Osteoblast (primary cell): ENCODE measurements at regions not wholly inside any gene's neighbourhood (a gene's known extent, or its start where the extent isn't known, plus 50 kb on each side); places are given as distances from the start of the nearest gene placed in this dataset.

Experiments
- DNase-seq: peaks from one replicate; pipeline ENCODE4 v3.0.0; 2011; ENCODE audit warnings: low spot score, mixed read lengths; ENCODE audit not compliant: insufficient read length; ENCODE audit errors: missing footprints
- H2AFZ ChIP-seq: 2 replicates; pipeline ENCODE4 v1.6.0; 2011; ENCODE audit warnings: mild to moderate bottlenecking, low read length
- H3K27ac ChIP-seq: 2 replicates; pipeline ENCODE4 v1.5.1; 2011; ENCODE audit warnings: mild to moderate bottlenecking, low read depth, low read length, moderate library complexity
- H3K27me3 ChIP-seq: 2 replicates; pipeline ENCODE4 v1.6.0; 2012; ENCODE audit warnings: mild to moderate bottlenecking, control low read depth, inconsistent platforms, low read length, moderate library complexity; ENCODE audit not compliant: insufficient read depth
- H3K36me3 ChIP-seq: 2 replicates; pipeline ENCODE4 v1.5.1; 2011; ENCODE audit warnings: mild to moderate bottlenecking, low read length, control low read depth, moderate library complexity; ENCODE audit not compliant: insufficient read depth
- H3K4me1 ChIP-seq: 2 replicates; pipeline ENCODE4 v1.5.1; 2011; ENCODE audit warnings: mild to moderate bottlenecking, low read length, control low read depth, moderate library complexity; ENCODE audit not compliant: insufficient read depth
- H3K4me2 ChIP-seq: 2 replicates; pipeline ENCODE4 v1.6.0; 2011; ENCODE audit warnings: mild to moderate bottlenecking, low read length; ENCODE audit not compliant: insufficient read depth
- H3K4me3 ChIP-seq: fragments of 200-600 bp; sonication (generic); 3 replicates; pipeline ENCODE4 v1.5.1; 2012; ENCODE audit warnings: mild to moderate bottlenecking, low read length, inconsistent platforms; ENCODE audit not compliant: insufficient read depth
- H3K79me2 ChIP-seq: 2 replicates; pipeline ENCODE4 v1.6.0; 2012; ENCODE audit warnings: mild to moderate bottlenecking, low read length, control low read depth, inconsistent platforms; ENCODE audit not compliant: insufficient read depth
- H3K9me3 ChIP-seq: 2 replicates; pipeline ENCODE4 v1.5.1; 2011; ENCODE audit warnings: low read depth, low read length, control low read depth
- H4K20me1 ChIP-seq: 2 replicates; pipeline ENCODE4 v1.6.0; 2012; ENCODE audit warnings: mild to moderate bottlenecking, low read length, control low read depth; ENCODE audit not compliant: insufficient read depth
- TF ChIP-seq, protein P1 (sequence below): IDR thresholded peaks from 2 replicates; pipeline ENCODE4 v1.5.1; 2011; ENCODE audit warnings: mild to moderate bottlenecking, low read depth, low read length, moderate library complexity; ENCODE audit errors: extremely low read depth

DNA sequence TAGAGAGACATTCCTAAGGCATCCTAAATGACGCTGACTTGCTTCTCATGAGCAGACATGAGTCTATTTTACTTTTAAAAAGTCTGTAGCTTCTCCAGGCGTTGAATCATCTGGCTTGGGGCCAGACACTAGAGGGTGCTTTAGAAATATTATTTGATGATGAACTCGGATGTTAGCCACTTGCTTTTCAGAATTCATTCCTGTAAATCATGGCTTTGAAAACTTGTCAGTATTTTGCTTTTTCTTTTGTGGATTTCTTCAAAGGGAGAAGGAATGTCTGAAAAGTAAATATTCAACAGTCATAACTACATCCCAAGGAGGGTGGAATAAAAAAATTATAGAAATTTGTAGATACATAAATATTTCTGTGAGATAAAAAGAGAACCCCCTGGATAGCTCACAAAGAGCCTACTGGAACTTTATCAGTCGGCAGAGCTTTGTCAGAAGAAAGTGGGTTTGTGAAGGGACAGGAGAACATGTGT, 370.8 kb downstream of the OSR1 start:
- H3K27ac ChIP-seq = peak overlapping the region; percentile 85
- peak overlapping the region; percentile 43 for H3K4me2 ChIP-seq

DNA sequence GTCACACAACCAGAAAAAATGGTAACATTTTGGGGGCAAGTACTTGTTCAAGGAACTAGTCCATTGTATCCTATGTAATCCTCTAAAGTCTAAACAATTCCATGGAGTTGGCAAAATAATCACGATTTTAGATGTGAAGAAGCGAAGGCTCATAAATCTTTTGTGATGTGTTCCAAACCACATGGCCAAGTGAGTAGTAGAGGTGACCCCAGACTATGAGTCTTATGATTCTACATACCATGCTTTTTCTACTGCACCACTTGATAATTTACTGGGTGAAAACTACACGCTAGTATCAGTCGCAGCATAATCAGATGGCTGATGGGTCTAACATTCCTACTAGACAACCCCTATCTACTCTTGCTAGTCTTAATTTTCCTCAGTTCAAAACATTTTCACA, 371.4 kb downstream of the OSR1 start:
- peak overlapping the region; percentile 85 for H3K27ac ChIP-seq
- TF ChIP-seq, protein P1, sequence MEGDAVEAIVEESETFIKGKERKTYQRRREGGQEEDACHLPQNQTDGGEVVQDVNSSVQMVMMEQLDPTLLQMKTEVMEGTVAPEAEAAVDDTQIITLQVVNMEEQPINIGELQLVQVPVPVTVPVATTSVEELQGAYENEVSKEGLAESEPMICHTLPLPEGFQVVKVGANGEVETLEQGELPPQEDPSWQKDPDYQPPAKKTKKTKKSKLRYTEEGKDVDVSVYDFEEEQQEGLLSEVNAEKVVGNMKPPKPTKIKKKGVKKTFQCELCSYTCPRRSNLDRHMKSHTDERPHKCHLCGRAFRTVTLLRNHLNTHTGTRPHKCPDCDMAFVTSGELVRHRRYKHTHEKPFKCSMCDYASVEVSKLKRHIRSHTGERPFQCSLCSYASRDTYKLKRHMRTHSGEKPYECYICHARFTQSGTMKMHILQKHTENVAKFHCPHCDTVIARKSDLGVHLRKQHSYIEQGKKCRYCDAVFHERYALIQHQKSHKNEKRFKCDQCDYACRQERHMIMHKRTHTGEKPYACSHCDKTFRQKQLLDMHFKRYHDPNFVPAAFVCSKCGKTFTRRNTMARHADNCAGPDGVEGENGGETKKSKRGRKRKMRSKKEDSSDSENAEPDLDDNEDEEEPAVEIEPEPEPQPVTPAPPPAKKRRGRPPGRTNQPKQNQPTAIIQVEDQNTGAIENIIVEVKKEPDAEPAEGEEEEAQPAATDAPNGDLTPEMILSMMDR = no peak
- H4K20me1 ChIP-seq = no peaks in the 10 kb centered on the region
- H3K9me3 ChIP-seq = no peaks in the 10 kb centered on the region
- H3K79me2 ChIP-seq = no peaks in the 10 kb centered on the region
- H2AFZ ChIP-seq = no peak overlapping the region
- H3K27me3 ChIP-seq = no peaks in the 10 kb centered on the region
- H3K4me1 ChIP-seq = peaks cover 47% of the 10 kb centered on the region
- no peaks in the 10 kb centered on the region for H3K36me3 ChIP-seq
- no peak overlapping the region for H3K4me3 ChIP-seq
- H3K4me2 ChIP-seq = peak overlapping the region; percentile 8
- no peak for DNase-seq

More for the DNA sequence above, 370.8 kb downstream of the OSR1 start:
- Histone ChIP-seq H3K27me3 (no peaks in the 10 kb centered on the region), H3K4me3 (no peak overlapping the region), H3K79me2 (no peaks in the 10 kb centered on the region), H4K20me1 (no peaks in the 10 kb centered on the region), H3K36me3 (no peaks in the 10 kb centered on the region), H3K9me3 (no peaks in the 10 kb centered on the region), H2AFZ (no peak overlapping the region), H3K4me1 (peaks cover 49% of the 10 kb centered on the region)
- TF ChIP-seq, protein P1 = peak; percentile 26
- DNase-seq = no peak

DNA sequence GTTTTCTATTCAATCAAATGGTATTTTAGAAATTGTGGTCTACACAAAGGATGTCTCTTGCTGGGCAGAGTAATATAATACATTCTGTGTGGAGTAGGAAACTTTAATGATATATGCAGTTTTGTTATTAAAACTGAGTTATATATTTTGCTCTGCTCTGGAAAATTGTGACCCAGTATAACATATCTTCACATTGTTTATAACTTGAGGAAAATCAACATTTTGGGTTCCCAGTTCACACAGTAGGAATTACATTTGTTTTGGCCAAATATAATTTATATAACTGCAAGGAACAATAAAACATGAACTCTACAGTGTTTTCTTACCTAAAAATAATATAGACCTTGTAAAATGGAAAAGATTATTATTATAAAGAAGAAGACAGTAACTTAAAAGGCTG, 372.4 kb downstream of the OSR1 start:
- Histone ChIP-seq H3K4me1 (peaks cover 38% of the 10 kb centered on the region), H4K20me1 (no peaks in the 10 kb centered on the region), H2AFZ (no peak overlapping the region), H3K27me3 (no peaks in the 10 kb centered on the region), H3K9me3 (no peaks in the 10 kb centered on the region), H3K4me3 (no peak overlapping the region), H3K79me2 (no peaks in the 10 kb centered on the region), H3K27ac (no peak overlapping the region), H3K4me2 (no peak overlapping the region), H3K36me3 (no peaks in the 10 kb centered on the region)
- DNase-seq = no peak
- TF ChIP-seq, protein P1 = no peak

DNA sequence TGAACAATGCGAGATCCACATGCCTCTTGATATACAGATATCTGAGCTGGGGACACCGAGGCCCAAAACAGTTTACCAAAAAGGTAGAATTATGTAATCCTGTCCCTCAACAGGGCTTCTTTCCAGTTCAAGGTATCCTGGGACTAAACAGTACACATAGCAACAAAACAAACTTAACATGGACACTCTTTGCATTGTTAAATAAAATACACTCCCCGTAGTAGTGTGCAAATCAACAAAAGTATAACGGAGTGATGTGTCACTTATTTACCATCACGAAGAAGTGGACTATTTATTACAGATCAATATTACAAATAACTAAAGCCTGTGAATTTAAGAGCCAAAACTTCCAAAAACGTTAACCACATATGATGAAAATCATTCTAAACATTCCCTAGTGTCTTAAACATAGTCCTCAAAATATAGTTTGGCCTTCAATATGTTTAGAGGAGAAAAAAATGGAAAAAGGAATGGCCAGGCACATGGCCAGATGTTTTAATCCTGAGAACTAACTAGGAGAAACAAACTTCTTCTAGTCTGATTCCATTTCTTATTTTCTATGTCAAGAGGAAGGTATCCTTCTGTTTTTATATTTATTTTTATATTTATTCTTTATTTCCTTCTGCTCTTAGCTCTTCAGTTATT, 377.5 kb downstream of the OSR1 start:
- Histone ChIP-seq H3K79me2 (no peaks in the 10 kb centered on the region), H4K20me1 (no peaks in the 10 kb centered on the region), H3K4me2 (no peak overlapping the region), H3K36me3 (no peaks in the 10 kb centered on the region), H3K9me3 (no peaks in the 10 kb centered on the region), H3K4me1 (peaks cover 26% of the 10 kb centered on the region), H3K4me3 (no peak overlapping the region), H3K27me3 (no peaks in the 10 kb centered on the region), H2AFZ (no peak overlapping the region), H3K27ac (no peak overlapping the region)
- no peak for DNase-seq
- TF ChIP-seq, protein P1 = no peak
